H1 (cell line): ENCODE measurements at regions not wholly inside any gene's neighbourhood (a gene's known extent, or its start where the extent isn't known, plus 50 kb on each side); places are given as distances from the start of the nearest gene placed in this dataset.

ENCODE experiments used
- CTCF ChIA-PET: fragments of 300-600 bp; sonication (Branson Sonifier 250); formaldehyde crosslinking; loops from one replicate; lab custom pipeline; 2021; ENCODE audit not compliant: partially characterized antibody; lab: Charles Lee
- POLR2A ChIA-PET: fragments of 300-600 bp; sonication (Branson Sonifier 250); formaldehyde crosslinking; loops from one replicate; lab custom pipeline; 2021; ENCODE audit warnings: inconsistent platforms; ENCODE audit not compliant: partially characterized antibody; lab: Charles Lee
- DNase-seq, 2 experiments: peaks; one replicate each; pipeline versions ENCODE4 v3.0.0 to v3.0.0-alpha.2; 2010 to 2022; ENCODE audit warnings: low spot score in 2 of 2, low read depth in 1 of 2, mixed read lengths in 1 of 2
- FAIRE-seq: peaks from 2 replicates; lab custom pipeline; 2011; peaks lifted over from hg19 to GRCh38; lab: Jason Lieb, UNC
- H2AFZ ChIP-seq: 2 replicates; pipeline ENCODE4 v1.8.1; 2012; ENCODE audit warnings: low read length, inconsistent platforms
- H2AK5ac ChIP-seq: 2 replicates; pipeline ENCODE4 v1.6.1; 2013; ENCODE audit warnings: low read depth, low read length
- H2BK120ac ChIP-seq: replicated peaks from 2 replicates; pipeline ENCODE3; 2013; ENCODE audit warnings: low read depth, low read length, inconsistent platforms
- H2BK12ac ChIP-seq: 2 replicates; pipeline ENCODE4 v1.6.1; 2013; ENCODE audit warnings: low read depth, low read length
- H2BK15ac ChIP-seq: 2 replicates; pipeline ENCODE4 v1.6.1; 2013; ENCODE audit warnings: low read length
- H2BK20ac ChIP-seq: 2 replicates; pipeline ENCODE4 v1.6.1; 2013; ENCODE audit warnings: low read length
- H2BK5ac ChIP-seq: 2 replicates; pipeline ENCODE4 v1.6.1; 2013; ENCODE audit warnings: low read depth, low read length
- H3K14ac ChIP-seq: 2 replicates; pipeline ENCODE4 v1.6.1; 2013; ENCODE audit warnings: inconsistent platforms; ENCODE audit not compliant: insufficient read length
- H3K18ac ChIP-seq: 2 replicates; pipeline ENCODE4 v1.6.1; 2013; ENCODE audit warnings: low read length; ENCODE audit errors: extremely low read depth
- H3K23ac ChIP-seq: 2 replicates; pipeline ENCODE4 v1.6.1; 2013; ENCODE audit warnings: inconsistent platforms; ENCODE audit not compliant: insufficient read length
- H3K23me2 ChIP-seq: 2 replicates; pipeline ENCODE4 v1.6.1; 2013; ENCODE audit warnings: low read depth, low read length
- H3K27ac ChIP-seq: 2 replicates; pipeline ENCODE4 v1.6.1; 2011; ENCODE audit warnings: low read depth, low read length, inconsistent platforms
- H3K27me3 ChIP-seq, 4 experiments: replicated peaks in 1 of 4; 1 replicate in 1 of 4; 2 replicates in 3 of 4; pipeline versions ENCODE4 v1.6.1 to v1.8.1; 2011 to 2013; ENCODE audit warnings: low read length in 3 of 4, mild to moderate bottlenecking in 3 of 4, inconsistent platforms in 2 of 4, mixed read lengths in 2 of 4, moderate library complexity in 1 of 4; ENCODE audit not compliant: control insufficient read depth in 3 of 4, insufficient read depth in 3 of 4; ENCODE audit errors: extremely low read depth in 1 of 4
- H3K36me3 ChIP-seq, 4 experiments: 2 replicates each; pipeline versions ENCODE4 v1.6.1 to v1.8.1; 2011 to 2013; ENCODE audit warnings: mild to moderate bottlenecking in 4 of 4, low read length in 3 of 4, moderate library complexity in 2 of 4, control low read depth in 1 of 4, inconsistent platforms in 1 of 4; ENCODE audit not compliant: insufficient read depth in 4 of 4, control insufficient read depth in 2 of 4
- H3K4ac ChIP-seq: replicated peaks from 2 replicates; pipeline ENCODE3; 2013; ENCODE audit warnings: low read length, low read depth, mixed read lengths, inconsistent platforms; ENCODE audit not compliant: insufficient read length
- H3K4me1 ChIP-seq, 4 experiments: replicated peaks in 1 of 4; 1 replicate in 1 of 4; 2 replicates in 3 of 4; pipeline versions ENCODE4 v1.6.1 to v1.8.1; 2011 to 2013; ENCODE audit warnings: low read length in 3 of 4, inconsistent platforms in 2 of 4, mixed read lengths in 1 of 4; ENCODE audit not compliant: insufficient read depth in 4 of 4, control insufficient read depth in 3 of 4
- H3K4me2 ChIP-seq, 2 experiments: 2 replicates each; pipeline versions ENCODE4 v1.6.1 to v1.8.1; 2011 to 2013; ENCODE audit warnings: low read depth in 2 of 2, low read length in 2 of 2, control low read depth in 1 of 2, inconsistent platforms in 1 of 2, mild to moderate bottlenecking in 1 of 2; ENCODE audit not compliant: insufficient read depth in 1 of 2
- H3K4me3 ChIP-seq, 4 experiments: fragments of 200-600, 300-600 bp in 1 of 4; sonication (generic), shearing (Covaris generic), sonication (Bioruptor Twin) in 1 of 4; 2 replicates each; pipeline versions ENCODE4 v1.5.1 to v1.8.1; 2011 to 2016; ENCODE audit warnings: low read length in 4 of 4, low read depth in 3 of 4, control low read depth in 2 of 4, inconsistent platforms in 2 of 4, mild to moderate bottlenecking in 2 of 4, mixed read lengths in 1 of 4, moderate library complexity in 1 of 4; ENCODE audit not compliant: insufficient read depth in 2 of 4; ENCODE audit errors: extremely low read depth in 1 of 4
- H3K56ac ChIP-seq: replicated peaks from 2 replicates; pipeline ENCODE3; 2013; ENCODE audit warnings: low read depth, mild to moderate bottlenecking, mixed read lengths, low read length, inconsistent platforms; ENCODE audit not compliant: insufficient read length
- H3K79me1 ChIP-seq: 2 replicates; pipeline ENCODE4 v1.6.1; 2013; ENCODE audit warnings: low read depth, low read length, control low read depth
- H3K79me2 ChIP-seq, 2 experiments: 2 replicates each; pipeline versions ENCODE4 v1.6.1 to v1.8.1; 2012 to 2013; ENCODE audit warnings: low read length in 2 of 2, mild to moderate bottlenecking in 2 of 2, inconsistent platforms in 1 of 2; ENCODE audit not compliant: insufficient read depth in 2 of 2, control insufficient read depth in 1 of 2
- H3K9ac ChIP-seq, 4 experiments: replicated peaks in 1 of 4; 1 replicate in 1 of 4; 2 replicates in 3 of 4; pipeline versions ENCODE4 v1.6.1 to v1.8.1; 2011 to 2013; ENCODE audit warnings: low read depth in 3 of 4, low read length in 3 of 4, control low read depth in 2 of 4, mild to moderate bottlenecking in 2 of 4, moderate library complexity in 2 of 4, inconsistent platforms in 1 of 4; ENCODE audit errors: extremely low read depth in 1 of 4
- H3K9me3 ChIP-seq, 2 experiments: 2 replicates each; pipeline versions ENCODE4 v1.6.1 to v1.8.1; 2012 to 2013; ENCODE audit warnings: mild to moderate bottlenecking in 2 of 2, moderate library complexity in 2 of 2, control low read depth in 1 of 2, inconsistent platforms in 1 of 2, low read depth in 1 of 2, low read length in 1 of 2, mixed read lengths in 1 of 2; ENCODE audit not compliant: insufficient read depth in 2 of 2
- H4K20me1 ChIP-seq, 2 experiments: replicated peaks in 1 of 2; 2 replicates each; pipeline versions ENCODE3 to v1.8.1; 2011 to 2013; ENCODE audit warnings: inconsistent platforms in 2 of 2, low read length in 2 of 2, mild to moderate bottlenecking in 1 of 2; ENCODE audit not compliant: insufficient read depth in 2 of 2, control insufficient read depth in 1 of 2
- H4K5ac ChIP-seq: 2 replicates; pipeline ENCODE4 v1.6.1; 2013; ENCODE audit warnings: low read length, low read depth, mixed read lengths, inconsistent platforms; ENCODE audit not compliant: insufficient read length
- H4K8ac ChIP-seq: 2 replicates; pipeline ENCODE4 v1.8.0; 2013; ENCODE audit warnings: mild to moderate bottlenecking, moderate library complexity, low read length, inconsistent platforms; ENCODE audit not compliant: insufficient read depth; ENCODE audit errors: extremely low read depth
- H4K91ac ChIP-seq: replicated peaks from 2 replicates; pipeline ENCODE3; 2013; ENCODE audit warnings: low read length, mixed read lengths, inconsistent platforms; ENCODE audit not compliant: insufficient read length
- TBP ChIP-seq: IDR thresholded peaks from 2 replicates; pipeline ENCODE4 v1.6.1; 2011; ENCODE audit warnings: low read depth, low read length, improper control_type of control experiment
- WGBS, 2 experiments: shearing (Covaris generic) in 1 of 2; methylation state at CpG; one replicate each; pipeline versions ENCODE4 v1.1.6 to v1.1.7; 2013 to 2015; ENCODE audit warnings: low lambda C conversion rate in 2 of 2, mixed read lengths in 2 of 2, inconsistent platforms in 1 of 2, low coverage in 1 of 2, missing lambda C conversion rate in 1 of 2; ENCODE audit not compliant: insufficient replicate concordance in 2 of 2, insufficient coverage in 1 of 2, insufficient read length in 1 of 2; ENCODE audit errors: extremely low coverage in 1 of 2, missing lambda C conversion rate in 1 of 2; 5-methylcytosine and 5-hydroxymethylcytosine counted together

- Histone ChIP-seq H2BK120ac (no peak overlapping the region), H3K14ac (no peak overlapping the region), H3K27ac (no peak overlapping the region), H3K18ac (no peak overlapping the region), H2BK15ac (no peak overlapping the region), H3K4me2 (no peak overlapping the region), H3K79me1 (no peaks in the 10 kb centered on the region), H4K91ac (no peak overlapping the region), H4K5ac (no peak overlapping the region), H3K4me1 (no peaks in the 10 kb centered on the region), H2BK20ac (no peak overlapping the region), H2BK5ac (no peak overlapping the region), H3K23ac (no peak overlapping the region), H3K79me2 (no peaks in the 10 kb centered on the region), H3K9ac (no peak overlapping the region), H3K23me2 (no peaks in the 10 kb centered on the region), H3K27me3 (no peaks in the 10 kb centered on the region), H3K4ac (no peak overlapping the region), H3K36me3 (no peaks in the 10 kb centered on the region), H2AK5ac (no peak overlapping the region), H2AFZ (no peak overlapping the region), H3K9me3 (no peaks in the 10 kb centered on the region), H3K56ac (no peak overlapping the region), H2BK12ac (no peak overlapping the region), H4K20me1 (no peaks in the 10 kb centered on the region), H4K8ac (no peak overlapping the region), H3K4me3 (no peak overlapping the region)
- no peak for FAIRE-seq
- 100% methylated on average over 3 of the region's 3 CpGs; no CpG with 5 or more reads in 1 of the 2 experiments for WGBS, 2 experiments
- ChIA-PET CTCF (interaction anchor here (0.7 kb wide), 1 partner anchor 57 kb away, joined by 3 read pairs; no protein-coding TSS in a partner anchor), POLR2A (no interaction called here)
- no peak for DNase-seq
- TF ChIP-seq TBP, result no peak
These were observed 378.3 kb upstream of the FMR1 start for GRCh38 chrX:147533426-147533825.
